PC-9 (cell line): ENCODE measurements at regions not wholly inside any gene's neighbourhood (a gene's known extent, or its start where the extent isn't known, plus 50 kb on each side); places are given as distances from the start of the nearest gene placed in this dataset.

Source experiments
- BruUV-seq: library from RNA; stranded (reverse); fragments of 400-500 nt; replicated peaks from 2 replicates; lab custom pipeline; 2021; lab: Mats Ljungman, UMichigan
- CTCF ChIA-PET: fragments of 300-600 bp; sonication (Branson Sonifier 250); formaldehyde crosslinking; loops from one replicate; lab custom pipeline; 2022; ENCODE audit warnings: antibody characterized with exemption; lab: Charles Lee
- POLR2A ChIA-PET: fragments of 300-600 bp; sonication (Branson Sonifier 250); formaldehyde crosslinking; loops from one replicate; lab custom pipeline; 2022; ENCODE audit warnings: antibody characterized with exemption; ENCODE audit not compliant: unreplicated experiment; lab: Charles Lee
- DNase-seq, 2 experiments: peaks; one replicate each; pipeline versions ENCODE4 v3.0.0 to v3.0.0-alpha.2; 2015 to 2022; ENCODE audit warnings: mixed read lengths in 1 of 2
- H2AFZ ChIP-seq: fragments of 200-600 bp; sonication (generic); 2 replicates; pipeline ENCODE4 v1.8.1; 2017; ENCODE audit warnings: antibody characterized with exemption
- H3F3A ChIP-seq: fragments of 200-600 bp; sonication (generic); 2 replicates; pipeline ENCODE4 v1.8.1; 2017; ENCODE audit warnings: antibody characterized with exemption, mild to moderate bottlenecking, low read depth; ENCODE audit not compliant: insufficient read depth
- H3K27ac ChIP-seq: fragments of 200-600 bp; sonication (generic); 2 replicates; pipeline ENCODE4 v1.6.1; 2016; ENCODE audit warnings: mixed run types
- H3K27me3 ChIP-seq: fragments of 200-600 bp; sonication (generic); 2 replicates; pipeline ENCODE4 v1.6.1; 2016; ENCODE audit warnings: low read depth, mixed run types; ENCODE audit not compliant: insufficient read depth
- H3K36me3 ChIP-seq: fragments of 200-600 bp; sonication (generic); 2 replicates; pipeline ENCODE4 v1.6.1; 2016; ENCODE audit warnings: low read depth, mixed run types
- H3K4me1 ChIP-seq: fragments of 200-600 bp; sonication (generic); replicated peaks from 2 replicates; pipeline ENCODE4 v1.6.1; 2016; ENCODE audit warnings: mixed run types; ENCODE audit not compliant: insufficient read depth
- H3K4me2 ChIP-seq: fragments of 200-600 bp; sonication (generic); 2 replicates; pipeline ENCODE4 v1.6.1; 2017; ENCODE audit warnings: mixed run types
- H3K4me3 ChIP-seq: fragments of 200-600 bp; sonication (generic); 2 replicates; pipeline ENCODE4 v1.6.1; 2016; ENCODE audit warnings: mixed run types
- H3K79me2 ChIP-seq: fragments of 200-600 bp; sonication (generic); 2 replicates; pipeline ENCODE4 v1.6.1; 2017; ENCODE audit warnings: low read depth, mixed run types
- H3K9me2 ChIP-seq: fragments of 200-600 bp; sonication (generic); 2 replicates; pipeline ENCODE4 v1.8.1; 2017; ENCODE audit warnings: mild to moderate bottlenecking; ENCODE audit not compliant: insufficient read depth
- H3K9me3 ChIP-seq: fragments of 200-600 bp; sonication (generic); 2 replicates; pipeline ENCODE4 v1.8.1; 2016; ENCODE audit warnings: low read depth; ENCODE audit not compliant: insufficient read depth
- H4K20me1 ChIP-seq: fragments of 200-600 bp; sonication (generic); 2 replicates; pipeline ENCODE4 v1.8.1; 2017; ENCODE audit not compliant: insufficient read depth
- CTCF ChIP-seq: fragments of 200-600 bp; sonication (generic); conservative IDR thresholded peaks from 2 replicates; pipeline ENCODE4 v1.6.1; 2017; ENCODE audit warnings: mixed run types, antibody characterized with exemption, mild to moderate bottlenecking, moderate library complexity
- EZH2 ChIP-seq: fragments of 200-600 bp; sonication (generic); IDR thresholded peaks from 2 replicates; pipeline ENCODE4 v1.8.0; 2017; ENCODE audit warnings: antibody characterized with exemption, low read depth
- intact Hi-C: fragments of 100-400 bp; cut with micrococcal nuclease; formaldehyde crosslinking; loops from one replicate; pipeline ENCODE4 v1.10.0; 2022; ENCODE audit not compliant: unreplicated experiment

GRCh38 chr11:80819271-80819670 lies 1378.4 kb upstream of the TENM4 start:
- TF ChIP-seq EZH2 (no peak), CTCF (no peak)
- Histone ChIP-seq H4K20me1 (0 out of 2 replicates have a peak, but pooled peaks cover 4% of the 10 kb centered on the region), H3K27ac (no peak overlapping the region), H3K4me2 (no peak overlapping the region), H3K27me3 (no peaks in the 10 kb centered on the region), H3K4me1 (no peaks in the 10 kb centered on the region), H3K4me3 (no peak overlapping the region), H3K9me2 (no peaks in the 10 kb centered on the region), H3K36me3 (no peaks in the 10 kb centered on the region), H3F3A (no peaks in the 10 kb centered on the region), H3K79me2 (no peaks in the 10 kb centered on the region), H3K9me3 (no peaks in the 10 kb centered on the region), H2AFZ (no peak overlapping the region)
- ChIA-PET POLR2A (no interaction called here), CTCF (no interaction called here)
- DNase-seq = no peak
- intact Hi-C loops = no loop called here
- no TSS peak for BruUV-seq

- Histone ChIP-seq H3K36me3 (no peaks in the 10 kb centered on the region), H3K9me2 (no peaks in the 10 kb centered on the region), H3K9me3 (no peaks in the 10 kb centered on the region), H3K4me3 (no peak overlapping the region), H3K4me1 (no peaks in the 10 kb centered on the region), H3K27ac (no peak overlapping the region), H3F3A (no peaks in the 10 kb centered on the region), H3K27me3 (no peaks in the 10 kb centered on the region), H3K4me2 (no peak overlapping the region), H2AFZ (0 out of 2 replicates have a peak overlapping the region, but pooled peaks have one; percentile 34), H3K79me2 (no peaks in the 10 kb centered on the region), H4K20me1 (0 out of 2 replicates have a peak, but pooled peaks cover 3% of the 10 kb centered on the region)
- intact Hi-C loops = no loop called here
- no peak for DNase-seq
- no TSS peak for BruUV-seq
- ChIA-PET POLR2A (no interaction called here), CTCF (no interaction called here)
- no peak for TF ChIP-seq CTCF
- TF ChIP-seq EZH2 = no peak
Measured at GRCh38 chr11:80816966-80817365, 1376.1 kb upstream of the TENM4 start.

DNA sequence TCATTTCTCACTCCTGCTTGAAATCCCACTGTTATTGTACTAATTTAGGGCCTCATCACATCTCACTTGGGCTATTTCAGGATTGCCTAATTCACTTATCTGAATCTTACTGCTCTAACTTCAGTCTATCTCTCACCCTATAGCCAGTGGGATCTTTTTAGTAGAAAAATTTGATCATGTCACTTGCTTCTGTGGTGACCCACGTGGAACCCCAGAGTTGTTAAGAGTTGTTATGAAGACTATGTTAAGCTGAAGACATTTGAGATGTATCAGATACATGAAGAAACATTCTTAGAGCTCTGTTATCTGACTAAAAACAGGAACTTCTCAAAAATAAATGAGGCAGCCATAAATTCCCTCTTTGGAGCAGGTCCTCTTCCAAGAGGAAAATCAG lies 1375.6 kb upstream of the TENM4 start:
- intact Hi-C loops = no loop called here
- CTCF ChIA-PET = no interaction called here

More for the DNA sequence above, 1375.6 kb upstream of the TENM4 start:
- H3K36me3 ChIP-seq = no peaks in the 10 kb centered on the region
- no peaks in the 10 kb centered on the region for H3K9me2 ChIP-seq
- H3K4me2 ChIP-seq = no peak overlapping the region
- H3K4me1 ChIP-seq = no peaks in the 10 kb centered on the region
- BruUV-seq = no TSS peak
- no peak overlapping the region for H3K4me3 ChIP-seq
- POLR2A ChIA-PET = no interaction called here
- H2AFZ ChIP-seq = no peak overlapping the region
- TF ChIP-seq EZH2 (no peak), CTCF (no peak)
- no peak overlapping the region for H3K27ac ChIP-seq
- DNase-seq = no peak
- no peaks in the 10 kb centered on the region for H3K79me2 ChIP-seq
- H4K20me1 ChIP-seq = no peaks in the 10 kb centered on the region
- no peaks in the 10 kb centered on the region for H3K27me3 ChIP-seq
- H3K9me3 ChIP-seq = no peaks in the 10 kb centered on the region
- no peaks in the 10 kb centered on the region for H3F3A ChIP-seq
